GM21528 (cell line): ENCODE measurements at regions not wholly inside any gene's neighbourhood (a gene's known extent, or its start where the extent isn't known, plus 50 kb on each side); places are given as distances from the start of the nearest gene placed in this dataset.
"Not testable (repeated sequence)": the region's sequence is repeated elsewhere in the genome, so short reads cannot be mapped to it uniquely, and the experiment has no call there.

Experiments used
- ATAC-seq: cut with Tn5 transposase; IDR thresholded peaks from one replicate; pipeline ENCODE4 v1.9.1; 2021; ENCODE audit warnings: mild to moderate bottlenecking, moderate library complexity; ENCODE audit not compliant: unreplicated experiment, low FRiP score

DNA sequence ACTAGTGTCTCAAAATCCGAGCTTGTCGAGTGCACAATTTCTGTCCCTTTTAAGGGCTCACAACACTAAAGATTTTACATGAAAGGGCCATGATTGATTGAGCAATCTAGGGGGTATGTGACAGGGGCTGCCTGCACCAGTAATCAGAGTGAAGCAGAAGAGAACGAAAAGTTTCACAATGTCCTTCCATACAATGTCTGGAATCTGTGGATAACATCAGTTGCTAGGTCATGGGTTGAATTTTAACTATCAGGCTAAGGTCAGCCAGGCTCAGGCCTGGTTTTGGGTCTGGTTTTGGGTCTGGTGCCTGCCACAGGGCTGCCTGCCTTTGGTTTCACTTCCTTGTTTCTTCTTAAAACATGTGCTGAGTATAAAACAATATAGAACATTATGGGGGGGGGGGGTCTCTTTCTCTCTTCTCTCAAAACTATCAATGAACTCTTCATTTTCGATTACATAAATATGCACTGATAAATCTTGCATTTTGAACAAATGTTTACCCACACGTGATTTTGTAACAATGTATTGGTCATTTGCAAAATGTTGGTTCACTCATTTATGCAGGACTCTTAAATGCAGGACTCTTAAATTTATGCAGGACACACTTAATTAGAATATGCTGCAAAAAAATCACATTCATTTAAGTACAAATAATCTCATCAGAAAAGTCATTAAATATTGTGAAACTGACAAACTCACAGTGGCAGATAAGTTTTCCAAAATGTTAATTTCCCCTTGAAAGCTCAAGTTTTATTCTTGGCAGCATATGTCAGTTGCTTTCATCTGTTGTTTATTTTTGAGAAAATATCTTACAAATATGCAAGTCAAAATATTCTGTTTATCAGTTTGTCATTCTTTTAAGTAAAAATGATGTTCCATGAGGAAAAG lies 290.5 kb upstream of the KYNU start:
- ATAC-seq = no peak

DNA sequence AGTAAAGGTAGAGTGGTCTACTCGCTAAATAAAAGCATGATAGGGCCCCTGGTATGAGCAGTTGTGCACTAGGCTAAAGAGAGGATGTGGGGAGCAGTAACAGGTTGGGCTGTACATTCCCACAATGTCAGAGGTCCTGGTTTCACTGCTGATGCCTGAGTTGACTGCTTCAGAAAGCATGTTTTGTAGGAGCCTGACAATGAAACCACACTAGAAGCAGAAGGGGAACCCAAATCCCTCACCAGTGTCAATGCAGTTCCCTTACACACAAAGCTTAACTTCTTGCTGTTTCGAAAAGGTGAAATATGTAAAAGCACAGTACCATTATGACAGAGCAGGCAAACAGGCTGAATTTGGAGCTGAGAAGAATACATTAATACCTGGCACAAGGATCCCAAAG lies 291.7 kb upstream of the KYNU start:
- peak; percentile 88 for ATAC-seq

DNA sequence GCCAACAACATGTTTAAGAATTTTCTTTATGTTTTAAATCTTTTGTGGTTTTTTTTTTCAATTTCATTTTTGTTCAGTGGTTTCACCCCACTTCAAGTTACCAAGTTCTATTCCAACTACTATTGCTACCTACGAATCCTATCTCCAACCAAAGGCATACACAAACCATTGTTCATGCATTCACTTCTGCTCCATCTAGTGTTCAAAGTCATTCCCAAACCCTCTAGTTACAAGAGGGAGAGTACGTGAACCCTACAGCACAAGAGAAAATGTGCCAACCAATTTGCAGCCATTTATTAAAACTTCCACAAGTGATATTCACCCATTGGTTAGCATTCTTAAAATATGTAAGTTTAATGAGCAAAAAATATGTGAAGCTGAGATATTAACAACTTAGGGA lies 295.1 kb upstream of the KYNU start:
- no peak for ATAC-seq

DNA sequence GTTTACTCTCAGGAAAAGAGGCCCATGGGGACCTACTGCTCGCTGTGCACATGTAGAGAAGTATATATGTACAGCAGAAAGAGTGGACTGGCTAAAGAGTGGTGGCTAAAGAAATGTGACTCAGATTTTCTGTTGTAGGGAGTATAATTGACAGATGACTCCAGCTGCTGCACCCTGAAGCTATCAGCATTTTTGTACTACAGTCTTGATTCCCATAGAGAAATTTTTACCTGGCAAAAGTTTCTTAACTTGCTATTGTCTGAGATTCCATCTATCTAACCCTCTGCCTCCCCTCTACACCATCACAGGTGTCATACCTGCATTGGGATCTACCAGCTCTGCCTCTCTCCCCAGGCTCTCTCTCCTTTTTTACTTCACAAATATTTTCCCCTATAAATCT lies 296.0 kb upstream of the KYNU start:
- ATAC-seq = no peak

DNA sequence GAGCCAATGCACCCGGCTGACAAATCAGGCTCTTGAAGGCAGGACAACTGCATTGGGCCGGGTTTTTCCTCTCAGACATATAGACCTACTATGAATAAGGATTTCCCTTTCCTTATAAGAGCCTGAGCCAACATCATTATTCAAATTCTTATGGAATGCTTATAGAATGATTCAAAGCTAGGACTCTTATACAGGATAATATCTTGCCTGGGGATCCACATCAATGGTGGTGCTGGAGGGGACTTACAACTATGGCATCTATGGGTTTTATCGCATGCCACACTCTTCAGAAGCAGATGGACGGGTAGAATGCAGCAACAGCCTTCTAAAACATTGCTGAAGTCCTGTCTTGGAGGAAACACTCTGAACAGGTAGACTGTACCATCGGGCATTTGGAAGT lies 296.8 kb upstream of the KYNU start:
- no peak for ATAC-seq

GRCh38 chr2:142575561-142575960 lies 301.9 kb upstream of the KYNU start:
- ATAC-seq = no peak

GRCh38 chr2:142574388-142574787 lies 303.1 kb upstream of the KYNU start:
- no peak for ATAC-seq

DNA sequence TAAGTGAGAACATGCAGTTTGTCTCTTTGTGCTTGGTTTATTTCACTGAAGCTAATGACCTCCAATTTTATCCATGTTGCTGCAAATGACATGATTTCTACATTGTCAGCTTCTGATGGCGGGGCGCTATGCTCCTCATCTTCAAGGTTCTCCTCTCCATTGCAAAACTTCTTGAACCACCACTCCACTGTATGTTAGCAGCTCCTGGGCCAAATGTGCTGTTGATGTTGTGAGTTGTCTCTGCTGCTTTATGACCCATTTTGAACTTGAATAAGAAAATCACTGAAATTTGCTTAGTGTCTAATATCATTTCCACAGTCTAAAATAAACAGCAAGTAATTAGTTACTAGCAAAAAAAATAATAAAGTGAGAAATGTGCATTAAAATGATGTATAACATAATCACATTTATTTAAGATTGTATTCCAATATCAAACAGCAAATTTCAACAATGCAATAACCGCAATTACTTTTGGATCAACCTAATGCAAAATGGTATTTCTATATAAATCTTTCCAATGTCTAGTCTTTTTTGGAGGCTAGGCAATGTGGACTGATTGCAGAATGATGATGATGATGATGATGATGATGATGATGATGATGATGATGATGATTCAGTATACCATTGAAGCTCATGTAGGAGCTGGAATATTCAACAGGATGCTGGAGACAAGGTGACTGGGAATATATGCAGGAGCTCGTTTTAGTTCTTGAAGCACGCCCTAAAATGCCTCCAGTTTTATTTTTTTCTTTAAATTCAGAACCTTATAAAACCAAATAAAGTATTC lies 304.9 kb upstream of the KYNU start:
- ATAC-seq = no peak

GRCh38 chr2:142571934-142572333 lies 305.5 kb upstream of the KYNU start:
- no peak for ATAC-seq

DNA sequence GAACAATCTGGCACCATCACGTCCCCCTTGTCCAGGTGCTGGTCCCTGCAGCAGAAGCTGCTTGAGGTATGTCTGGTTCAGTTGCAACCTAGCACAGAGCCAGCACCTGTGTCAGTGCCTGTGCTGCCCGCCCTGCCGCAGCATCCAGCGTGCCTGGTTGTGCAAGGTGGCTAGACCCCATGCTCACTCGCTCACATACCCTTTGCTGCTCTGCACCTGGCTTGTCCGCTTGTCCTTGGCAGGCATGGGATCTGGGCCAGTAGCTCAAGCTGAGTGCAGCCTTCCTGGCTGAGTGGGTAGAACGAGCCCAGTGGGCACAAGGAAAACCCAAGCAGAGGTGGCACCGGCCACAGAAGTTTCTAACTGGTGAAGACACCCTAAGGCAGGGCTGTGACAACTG lies 314.6 kb upstream of the KYNU start:
- ATAC-seq = no peak

DNA sequence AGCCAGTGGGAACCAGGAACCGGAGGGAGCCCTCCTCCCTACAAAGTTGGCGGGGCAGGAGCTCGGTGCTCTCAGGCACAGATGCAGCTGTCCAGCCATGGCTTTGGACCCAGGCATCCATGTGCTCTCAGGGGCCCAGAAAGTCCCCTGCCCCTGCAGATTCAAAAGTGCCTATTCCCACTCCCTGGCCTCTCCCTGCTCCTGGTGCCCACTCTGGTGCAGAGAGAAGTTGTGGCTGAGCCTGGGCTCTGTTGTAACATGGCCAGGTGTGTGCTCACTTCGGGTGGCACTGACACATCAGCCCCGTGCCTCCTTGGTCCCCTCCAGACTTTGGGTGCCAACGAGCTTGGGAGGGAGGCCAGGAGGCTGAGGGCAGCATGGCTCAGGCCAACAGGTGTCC lies 315.8 kb upstream of the KYNU start:
- ATAC-seq = no peak

DNA sequence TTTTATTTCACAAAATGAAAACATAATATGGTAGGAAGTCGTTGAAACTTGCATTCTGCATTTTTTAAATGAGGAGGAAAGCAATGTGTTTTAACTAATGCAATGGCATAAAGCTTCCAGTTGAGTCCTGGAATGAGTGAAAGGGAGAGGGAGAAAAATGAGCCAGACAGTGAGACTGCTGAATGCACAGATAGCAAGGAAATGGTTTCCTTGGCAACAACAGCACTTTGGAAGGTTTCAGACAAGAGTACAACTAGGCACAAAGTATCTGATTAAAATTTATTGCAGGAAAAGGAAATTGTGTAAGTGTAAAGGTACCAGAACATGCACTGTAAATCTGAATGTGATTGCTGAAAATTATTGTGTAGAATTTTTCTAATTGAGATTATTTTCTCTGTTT lies 320.1 kb upstream of the KYNU start:
- no peak for ATAC-seq

GRCh38 chr2:142545999-142546398 lies 331.5 kb upstream of the KYNU start:
- ATAC-seq = not testable (repeated sequence)

DNA sequence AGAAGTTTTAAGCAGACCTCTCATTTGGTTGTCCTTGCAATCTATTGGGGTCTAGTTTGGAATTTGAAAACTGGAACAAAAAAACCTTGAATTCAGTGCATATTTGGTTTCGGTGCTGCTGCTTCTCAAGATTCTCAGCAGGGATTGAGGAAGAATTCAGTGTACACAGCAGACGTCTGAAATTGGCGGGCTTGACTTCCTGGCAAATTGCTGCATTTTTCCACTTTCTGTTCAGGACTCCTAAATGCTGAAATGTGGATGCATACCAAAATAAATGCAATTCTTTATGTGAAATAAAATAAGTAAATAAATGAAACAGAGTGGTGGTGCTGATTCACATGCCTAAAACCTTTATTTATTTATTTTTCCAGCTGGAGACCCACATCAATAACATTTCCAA lies 332.4 kb upstream of the KYNU start:
- no peak for ATAC-seq

GRCh38 chr2:142544173-142544572 lies 333.3 kb upstream of the KYNU start:
- no peak for ATAC-seq

GRCh38 chr2:142542431-142542910 lies 335.0 kb upstream of the KYNU start:
- no peak for ATAC-seq

DNA sequence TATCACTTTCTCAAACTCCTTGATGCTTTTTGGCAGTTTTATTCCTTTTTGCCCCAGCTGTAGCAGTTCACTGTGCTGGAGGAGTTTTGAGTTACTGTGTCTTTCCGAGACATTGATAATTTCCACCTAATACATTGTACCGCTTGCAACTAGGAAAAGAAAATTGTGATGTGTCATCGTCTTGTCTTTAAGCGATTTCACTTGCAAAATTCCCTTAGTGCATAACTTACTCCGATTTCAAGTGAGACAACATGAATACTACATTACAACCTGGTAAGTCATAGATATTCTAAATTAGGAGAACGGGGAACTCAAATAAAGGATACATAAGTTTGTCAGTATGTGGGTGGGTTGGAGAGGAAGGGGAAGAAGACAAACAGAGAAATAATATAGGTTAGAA lies 340.5 kb upstream of the KYNU start:
- no peak for ATAC-seq

DNA sequence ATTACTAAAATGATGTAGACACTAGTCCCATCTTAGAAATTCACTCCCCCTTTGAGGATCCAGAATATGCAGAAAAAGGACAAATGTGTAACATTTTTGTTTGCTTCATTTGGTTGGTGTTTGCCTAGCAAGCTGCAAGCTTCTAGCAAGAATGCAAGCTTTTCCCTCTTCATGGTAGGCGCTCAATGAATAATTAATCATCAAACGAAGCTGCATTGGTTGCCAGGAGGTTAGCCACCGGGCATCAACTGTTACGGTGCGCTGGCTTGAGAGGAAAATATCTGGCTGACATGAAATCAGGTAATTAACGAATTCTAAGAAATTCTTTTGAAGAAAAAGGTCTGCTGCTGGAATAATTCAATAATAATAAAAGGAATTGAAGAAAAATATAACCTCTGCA lies 341.0 kb upstream of the KYNU start:
- no peak for ATAC-seq

- ATAC-seq = no peak
Observed at GRCh38 chr2:142535311-142535710, 342.2 kb upstream of the KYNU start.

DNA sequence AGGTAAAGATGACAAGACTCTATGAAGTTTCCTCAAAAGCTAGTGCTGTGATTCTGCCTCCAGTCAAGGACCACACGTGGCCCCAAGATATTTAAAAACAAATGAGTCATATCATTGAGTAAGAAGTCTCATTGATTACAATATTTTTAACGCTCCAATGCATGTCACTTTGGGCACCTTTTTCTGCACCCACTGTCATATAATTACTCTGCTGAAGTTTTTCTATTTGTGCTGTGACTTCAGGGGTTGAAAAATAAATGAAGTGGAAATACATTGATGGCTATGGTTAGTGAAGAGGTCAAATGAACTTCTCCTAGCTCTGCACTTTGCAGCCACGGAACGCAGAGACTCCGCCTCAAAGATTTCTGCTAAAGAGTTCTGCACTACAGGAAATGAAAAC lies 344.3 kb upstream of the KYNU start:
- no peak for ATAC-seq

GRCh38 chr2:142531377-142531776 lies 346.1 kb upstream of the KYNU start:
- no peak for ATAC-seq

GRCh38 chr2:142525720-142526119 lies 351.7 kb upstream of the KYNU start:
- ATAC-seq = no peak
